ENCODE measurements at regions not wholly inside any gene's neighbourhood (a gene's known extent, or its start where the extent isn't known, plus 50 kb on each side); places are given as distances from the start of the nearest gene placed in this dataset.
"Not testable (repeated sequence)": the region's sequence is repeated elsewhere in the genome, so short reads cannot be mapped to it uniquely, and the experiment has no call there.

- TF ChIP-seq, protein P1, sequence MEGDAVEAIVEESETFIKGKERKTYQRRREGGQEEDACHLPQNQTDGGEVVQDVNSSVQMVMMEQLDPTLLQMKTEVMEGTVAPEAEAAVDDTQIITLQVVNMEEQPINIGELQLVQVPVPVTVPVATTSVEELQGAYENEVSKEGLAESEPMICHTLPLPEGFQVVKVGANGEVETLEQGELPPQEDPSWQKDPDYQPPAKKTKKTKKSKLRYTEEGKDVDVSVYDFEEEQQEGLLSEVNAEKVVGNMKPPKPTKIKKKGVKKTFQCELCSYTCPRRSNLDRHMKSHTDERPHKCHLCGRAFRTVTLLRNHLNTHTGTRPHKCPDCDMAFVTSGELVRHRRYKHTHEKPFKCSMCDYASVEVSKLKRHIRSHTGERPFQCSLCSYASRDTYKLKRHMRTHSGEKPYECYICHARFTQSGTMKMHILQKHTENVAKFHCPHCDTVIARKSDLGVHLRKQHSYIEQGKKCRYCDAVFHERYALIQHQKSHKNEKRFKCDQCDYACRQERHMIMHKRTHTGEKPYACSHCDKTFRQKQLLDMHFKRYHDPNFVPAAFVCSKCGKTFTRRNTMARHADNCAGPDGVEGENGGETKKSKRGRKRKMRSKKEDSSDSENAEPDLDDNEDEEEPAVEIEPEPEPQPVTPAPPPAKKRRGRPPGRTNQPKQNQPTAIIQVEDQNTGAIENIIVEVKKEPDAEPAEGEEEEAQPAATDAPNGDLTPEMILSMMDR (IDR thresholded peaks at IDR 0.05 in 2 of 3, conservative IDR thresholded peaks at IDR 0.05 in 1 of 3; ENCODE audit: control insufficient read depth in 2 of 3, extremely low read depth in 1 of 3, insufficient read depth in 1 of 3, low read depth in 3 of 3, low read length in 3 of 3) = not testable (repeated sequence)
- not testable (repeated sequence) for TF ChIP-seq POLR2A (IDR thresholded peaks at IDR 0.05; ENCODE audit: low read depth, low read length); TAF1 (IDR thresholded peaks at IDR 0.05; ENCODE audit: borderline replicate concordance, low read depth, low read length); RFX5 (IDR thresholded peaks at IDR 0.05; ENCODE audit: low read depth, low read length); CHD4 (IDR thresholded peaks at IDR 0.05); ZBTB4 (CRISPR knock-in tag; IDR thresholded peaks at IDR 0.05)
- TF ChIP-seq, protein P2, sequence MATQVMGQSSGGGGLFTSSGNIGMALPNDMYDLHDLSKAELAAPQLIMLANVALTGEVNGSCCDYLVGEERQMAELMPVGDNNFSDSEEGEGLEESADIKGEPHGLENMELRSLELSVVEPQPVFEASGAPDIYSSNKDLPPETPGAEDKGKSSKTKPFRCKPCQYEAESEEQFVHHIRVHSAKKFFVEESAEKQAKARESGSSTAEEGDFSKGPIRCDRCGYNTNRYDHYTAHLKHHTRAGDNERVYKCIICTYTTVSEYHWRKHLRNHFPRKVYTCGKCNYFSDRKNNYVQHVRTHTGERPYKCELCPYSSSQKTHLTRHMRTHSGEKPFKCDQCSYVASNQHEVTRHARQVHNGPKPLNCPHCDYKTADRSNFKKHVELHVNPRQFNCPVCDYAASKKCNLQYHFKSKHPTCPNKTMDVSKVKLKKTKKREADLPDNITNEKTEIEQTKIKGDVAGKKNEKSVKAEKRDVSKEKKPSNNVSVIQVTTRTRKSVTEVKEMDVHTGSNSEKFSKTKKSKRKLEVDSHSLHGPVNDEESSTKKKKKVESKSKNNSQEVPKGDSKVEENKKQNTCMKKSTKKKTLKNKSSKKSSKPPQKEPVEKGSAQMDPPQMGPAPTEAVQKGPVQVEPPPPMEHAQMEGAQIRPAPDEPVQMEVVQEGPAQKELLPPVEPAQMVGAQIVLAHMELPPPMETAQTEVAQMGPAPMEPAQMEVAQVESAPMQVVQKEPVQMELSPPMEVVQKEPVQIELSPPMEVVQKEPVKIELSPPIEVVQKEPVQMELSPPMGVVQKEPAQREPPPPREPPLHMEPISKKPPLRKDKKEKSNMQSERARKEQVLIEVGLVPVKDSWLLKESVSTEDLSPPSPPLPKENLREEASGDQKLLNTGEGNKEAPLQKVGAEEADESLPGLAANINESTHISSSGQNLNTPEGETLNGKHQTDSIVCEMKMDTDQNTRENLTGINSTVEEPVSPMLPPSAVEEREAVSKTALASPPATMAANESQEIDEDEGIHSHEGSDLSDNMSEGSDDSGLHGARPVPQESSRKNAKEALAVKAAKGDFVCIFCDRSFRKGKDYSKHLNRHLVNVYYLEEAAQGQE (IDR thresholded peaks at IDR 0.05; ENCODE audit: low read depth, low read length) = not testable (repeated sequence)
- TF ChIP-seq, protein P3, sequence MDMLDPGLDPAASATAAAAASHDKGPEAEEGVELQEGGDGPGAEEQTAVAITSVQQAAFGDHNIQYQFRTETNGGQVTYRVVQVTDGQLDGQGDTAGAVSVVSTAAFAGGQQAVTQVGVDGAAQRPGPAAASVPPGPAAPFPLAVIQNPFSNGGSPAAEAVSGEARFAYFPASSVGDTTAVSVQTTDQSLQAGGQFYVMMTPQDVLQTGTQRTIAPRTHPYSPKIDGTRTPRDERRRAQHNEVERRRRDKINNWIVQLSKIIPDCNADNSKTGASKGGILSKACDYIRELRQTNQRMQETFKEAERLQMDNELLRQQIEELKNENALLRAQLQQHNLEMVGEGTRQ (IDR thresholded peaks at IDR 0.05; ENCODE audit: borderline replicate concordance, low read depth, low read length) = not testable (repeated sequence)
- TF ChIP-seq, protein P4, sequence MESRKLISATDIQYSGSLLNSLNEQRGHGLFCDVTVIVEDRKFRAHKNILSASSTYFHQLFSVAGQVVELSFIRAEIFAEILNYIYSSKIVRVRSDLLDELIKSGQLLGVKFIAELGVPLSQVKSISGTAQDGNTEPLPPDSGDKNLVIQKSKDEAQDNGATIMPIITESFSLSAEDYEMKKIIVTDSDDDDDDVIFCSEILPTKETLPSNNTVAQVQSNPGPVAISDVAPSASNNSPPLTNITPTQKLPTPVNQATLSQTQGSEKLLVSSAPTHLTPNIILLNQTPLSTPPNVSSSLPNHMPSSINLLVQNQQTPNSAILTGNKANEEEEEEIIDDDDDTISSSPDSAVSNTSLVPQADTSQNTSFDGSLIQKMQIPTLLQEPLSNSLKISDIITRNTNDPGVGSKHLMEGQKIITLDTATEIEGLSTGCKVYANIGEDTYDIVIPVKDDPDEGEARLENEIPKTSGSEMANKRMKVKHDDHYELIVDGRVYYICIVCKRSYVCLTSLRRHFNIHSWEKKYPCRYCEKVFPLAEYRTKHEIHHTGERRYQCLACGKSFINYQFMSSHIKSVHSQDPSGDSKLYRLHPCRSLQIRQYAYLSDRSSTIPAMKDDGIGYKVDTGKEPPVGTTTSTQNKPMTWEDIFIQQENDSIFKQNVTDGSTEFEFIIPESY (IDR thresholded peaks at IDR 0.05) = not testable (repeated sequence)
Measured at GRCh38 chr4:107415490-107415889, 304.5 kb downstream of the PAPSS1 start.
